Activated gamma-delta T cell treated with anti-CD3 and anti-CD28 coated beads, Interleukin-2, amount 50 U/mL, for 16 hours (primary cell): ENCODE measurements at regions not wholly inside any gene's neighbourhood (a gene's known extent, or its start where the extent isn't known, plus 50 kb on each side); places are given as distances from the start of the nearest gene placed in this dataset.
"Not testable (repeated sequence)": the region's sequence is repeated elsewhere in the genome, so short reads cannot be mapped to it uniquely, and the experiment has no call there.

ENCODE experiments used
- DNase-seq: peaks from one replicate; pipeline ENCODE4 v3.0.0-alpha.2; 2020; ENCODE audit warnings: low read depth

GRCh38 chr18:67007999-67008398, 404.1 kb upstream of the CDH19 start:
- DNase-seq = no peak

- no peak for DNase-seq
These were observed 403.2 kb upstream of the CDH19 start for GRCh38 chr18:67007085-67007484.

GRCh38 chr18:67001052-67001451, 397.2 kb upstream of the CDH19 start:
- DNase-seq = no peak

- DNase-seq = no peak
These were observed 395.1 kb upstream of the CDH19 start for GRCh38 chr18:66999003-66999402.

- DNase-seq = no peak
These were observed 391.4 kb upstream of the CDH19 start for GRCh38 chr18:66995270-66995669.

- no peak for DNase-seq
These were observed 390.9 kb upstream of the CDH19 start for GRCh38 chr18:66994790-66995189.

GRCh38 chr18:66993492-66993891, 389.6 kb upstream of the CDH19 start:
- no peak for DNase-seq

- DNase-seq = no peak
These were observed 387.0 kb upstream of the CDH19 start for GRCh38 chr18:66990909-66991308.

- DNase-seq = no peak
These were observed 375.1 kb upstream of the CDH19 start for GRCh38 chr18:66979009-66979408.

GRCh38 chr18:66972681-66973080, 368.8 kb upstream of the CDH19 start:
- DNase-seq = no peak

- DNase-seq = no peak
These were observed 368.1 kb upstream of the CDH19 start for GRCh38 chr18:66971960-66972359.

GRCh38 chr18:66966171-66966570, 362.3 kb upstream of the CDH19 start:
- DNase-seq = no peak

- DNase-seq = no peak
These were observed 354.4 kb upstream of the CDH19 start for GRCh38 chr18:66958309-66958708.

- DNase-seq = no peak
These were observed 347.9 kb upstream of the CDH19 start for GRCh38 chr18:66951750-66952149.

GRCh38 chr18:66949419-66949818, 345.5 kb upstream of the CDH19 start:
- no peak for DNase-seq

- DNase-seq = no peak
These were observed 333.7 kb upstream of the CDH19 start for GRCh38 chr18:66937546-66937945.

GRCh38 chr18:66931010-66931409, 327.1 kb upstream of the CDH19 start:
- DNase-seq = no peak

- no peak for DNase-seq
These were observed 312.9 kb upstream of the CDH19 start for GRCh38 chr18:66916834-66917233.

GRCh38 chr18:66900837-66901236, 296.9 kb upstream of the CDH19 start:
- no peak for DNase-seq

- DNase-seq = no peak
These were observed 291.7 kb upstream of the CDH19 start for GRCh38 chr18:66895631-66896030.

- no peak for DNase-seq
These were observed 291.0 kb upstream of the CDH19 start for GRCh38 chr18:66894851-66895250.

GRCh38 chr18:66892388-66892787, 288.5 kb upstream of the CDH19 start:
- not testable (repeated sequence) for DNase-seq

GRCh38 chr18:66874812-66875474, 271.1 kb upstream of the CDH19 start:
- no peak for DNase-seq

- DNase-seq = no peak
These were observed 270.5 kb upstream of the CDH19 start for GRCh38 chr18:66874375-66874774.

- DNase-seq = no peak
These were observed 270.0 kb upstream of the CDH19 start for GRCh38 chr18:66873899-66874298.
